GM18873 (cell line): ENCODE measurements at regions not wholly inside any gene's neighbourhood (a gene's known extent, or its start where the extent isn't known, plus 50 kb on each side); places are given as distances from the start of the nearest gene placed in this dataset.
"Not testable (repeated sequence)": the region's sequence is repeated elsewhere in the genome, so short reads cannot be mapped to it uniquely, and the experiment has no call there.

Experiments
- ATAC-seq: cut with Tn5 transposase; IDR thresholded peaks from one replicate; pipeline ENCODE4 v1.9.1; 2021; ENCODE audit warnings: mild to moderate bottlenecking, moderate library complexity, moderate number of reproducible peaks; ENCODE audit not compliant: unreplicated experiment, low FRiP score

GRCh38 chr4:101730291-101731117 lies 60.0 kb upstream of the BANK1 start:
- ATAC-seq, result peak; percentile 83

- no peak for ATAC-seq
These were observed 63.3 kb upstream of the BANK1 start for GRCh38 chr4:101727238-101727637.

GRCh38 chr4:101724093-101724492 lies 66.4 kb upstream of the BANK1 start:
- no peak for ATAC-seq

GRCh38 chr4:101718810-101719209 lies 71.7 kb upstream of the BANK1 start:
- no peak for ATAC-seq

GRCh38 chr4:101711590-101712260 lies 78.8 kb upstream of the BANK1 start:
- ATAC-seq, result no peak

GRCh38 chr4:101710806-101711205 lies 79.7 kb upstream of the BANK1 start:
- ATAC-seq, result no peak

- no peak for ATAC-seq
These were observed 82.1 kb upstream of the BANK1 start for GRCh38 chr4:101708293-101709039.

- no peak for ATAC-seq
These were observed 82.9 kb upstream of the BANK1 start for GRCh38 chr4:101707596-101707995.

- no peak for ATAC-seq
These were observed 83.9 kb upstream of the BANK1 start for GRCh38 chr4:101706535-101707057.

GRCh38 chr4:101701551-101701950 lies 89.0 kb upstream of the BANK1 start:
- no peak for ATAC-seq

- ATAC-seq, result no peak
These were observed 90.9 kb upstream of the BANK1 start for GRCh38 chr4:101699441-101700124.

- ATAC-seq, result no peak
These were observed 93.3 kb upstream of the BANK1 start for GRCh38 chr4:101697266-101697665.

GRCh38 chr4:101696276-101697010 lies 94.1 kb upstream of the BANK1 start:
- no peak for ATAC-seq

- no peak for ATAC-seq
These were observed 95.4 kb upstream of the BANK1 start for GRCh38 chr4:101695176-101695575.

GRCh38 chr4:101694403-101694802 lies 96.1 kb upstream of the BANK1 start:
- not testable (repeated sequence) for ATAC-seq

GRCh38 chr4:101693842-101694398 lies 96.6 kb upstream of the BANK1 start:
- no peak for ATAC-seq

- ATAC-seq, result no peak
These were observed 101.3 kb upstream of the BANK1 start for GRCh38 chr4:101689220-101689619.

- no peak for ATAC-seq
These were observed 105.4 kb upstream of the BANK1 start for GRCh38 chr4:101685126-101685525.

- ATAC-seq, result no peak
These were observed 107.6 kb upstream of the BANK1 start for GRCh38 chr4:101682946-101683345.
